CD4-positive, alpha-beta T cell treated with Interleukin-6 for 4 hours (primary cell): ENCODE measurements at regions not wholly inside any gene's neighbourhood (a gene's known extent, or its start where the extent isn't known, plus 50 kb on each side); places are given as distances from the start of the nearest gene placed in this dataset.

Experiments
- DNase-seq: peaks from one replicate; pipeline ENCODE4 v3.0.0-alpha.2; 2020; ENCODE audit warnings: mixed read lengths

- no peak for DNase-seq
Measured at GRCh38 chr6:113320653-113321052, 536.5 kb upstream of the MARCKS start.

DNA sequence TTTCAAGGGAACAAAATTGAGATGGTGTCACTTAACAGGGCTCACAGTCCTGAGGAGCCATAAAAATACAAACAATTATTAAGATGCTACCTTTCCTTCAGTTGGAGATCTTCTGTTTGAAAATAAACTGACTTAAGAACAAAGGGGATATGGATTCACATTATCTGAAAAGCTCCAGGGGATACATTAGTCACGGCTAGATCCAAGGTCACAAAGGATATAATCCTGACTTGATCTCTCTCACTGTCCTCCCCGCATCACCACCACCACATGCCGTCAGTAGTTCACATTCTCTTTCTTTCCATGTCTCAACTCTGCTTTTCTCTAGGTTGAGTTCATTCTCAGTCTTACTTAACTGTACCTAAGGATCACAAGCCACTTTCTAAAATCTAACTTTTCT lies 530.4 kb upstream of the MARCKS start:
- no peak for DNase-seq

- no peak for DNase-seq
Measured at GRCh38 chr6:113328886-113329381, 528.2 kb upstream of the MARCKS start.

DNA sequence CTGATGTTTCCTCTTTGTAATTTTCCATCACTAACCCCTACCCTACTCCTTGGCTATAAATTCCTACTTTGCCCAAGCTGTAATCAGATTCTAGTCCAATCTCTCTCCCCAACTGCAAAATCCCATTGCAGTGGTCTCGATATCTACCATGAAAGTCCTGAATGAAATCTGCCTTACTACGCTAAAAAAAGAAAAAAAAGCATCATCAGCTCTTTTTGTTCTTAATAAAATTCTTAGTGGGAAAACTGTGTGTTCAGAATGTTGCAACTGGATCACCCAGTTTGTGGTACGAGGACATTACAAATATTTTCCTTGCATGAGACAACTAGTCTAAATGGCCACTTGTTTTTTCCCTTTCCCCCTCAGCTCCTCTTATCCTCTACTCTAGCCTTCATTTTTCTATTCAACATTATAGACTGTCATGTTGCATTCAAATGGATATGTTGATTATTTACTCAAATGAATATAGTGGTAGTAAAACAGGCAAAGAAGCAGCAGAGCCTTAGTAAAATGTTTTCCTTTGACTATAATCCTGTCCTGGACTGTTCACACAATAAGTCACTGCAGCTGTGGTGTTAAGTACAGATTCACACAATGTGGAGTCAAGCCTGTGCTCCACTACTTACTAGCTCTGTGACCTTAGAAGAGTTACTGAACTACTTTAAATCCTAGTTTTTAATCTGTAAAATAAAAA lies 527.1 kb upstream of the MARCKS start:
- no peak for DNase-seq

- DNase-seq: no peak
Measured at GRCh38 chr6:113330636-113330946, 526.6 kb upstream of the MARCKS start.

- no peak for DNase-seq
Measured at GRCh38 chr6:113331021-113331420, 526.1 kb upstream of the MARCKS start.

GRCh38 chr6:113338644-113339043 lies 518.5 kb upstream of the MARCKS start:
- no peak for DNase-seq

DNA sequence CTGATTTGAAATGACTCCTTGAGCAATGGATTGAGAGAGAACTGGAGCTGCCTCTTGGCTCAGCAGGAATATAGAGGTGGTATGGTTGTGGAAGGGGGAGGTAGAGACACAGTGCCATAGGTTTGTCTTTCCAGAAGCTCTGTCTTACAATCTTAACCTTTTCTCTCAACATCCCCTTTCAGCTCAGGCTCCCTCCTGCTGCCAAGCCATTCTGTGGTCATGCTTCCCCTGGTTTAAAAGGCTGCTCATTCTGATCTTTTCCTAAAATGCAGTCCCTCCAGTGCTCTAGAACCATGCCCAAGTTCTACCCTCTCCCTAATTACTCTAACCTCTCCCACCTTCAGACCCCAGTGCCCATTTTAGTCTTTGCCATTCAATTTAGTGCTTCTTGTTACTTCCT lies 517.9 kb upstream of the MARCKS start:
- DNase-seq: no peak

DNA sequence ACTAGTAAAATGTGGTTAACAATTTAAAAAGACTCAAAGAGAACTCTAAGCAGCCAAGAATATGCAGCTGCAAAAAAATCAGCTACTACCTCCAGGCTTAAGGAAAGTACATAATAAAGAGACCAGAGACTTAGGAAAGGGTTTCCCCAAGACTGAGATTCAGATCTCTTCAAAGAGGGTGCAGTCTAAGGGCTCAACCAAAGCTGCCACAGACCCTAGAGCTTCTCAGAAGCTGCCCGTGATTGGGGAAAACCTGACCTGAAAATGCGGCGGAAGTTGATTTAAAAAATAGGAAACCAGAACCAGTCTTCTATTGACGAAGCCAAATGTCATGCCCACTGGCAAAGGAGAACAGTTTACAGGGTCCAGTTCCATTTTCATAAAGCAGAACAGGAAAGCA lies 516.8 kb upstream of the MARCKS start:
- DNase-seq: no peak

GRCh38 chr6:113343940-113344339 lies 513.2 kb upstream of the MARCKS start:
- DNase-seq: no peak

- no peak for DNase-seq
Measured at GRCh38 chr6:113344969-113345368, 512.2 kb upstream of the MARCKS start.

GRCh38 chr6:113347436-113347835 lies 509.7 kb upstream of the MARCKS start:
- no peak for DNase-seq

- DNase-seq: no peak
Measured at GRCh38 chr6:113350461-113350860, 506.7 kb upstream of the MARCKS start.

- DNase-seq: no peak
Measured at GRCh38 chr6:113351173-113351834, 505.8 kb upstream of the MARCKS start.

- no peak for DNase-seq
Measured at GRCh38 chr6:113352029-113352801, 504.9 kb upstream of the MARCKS start.

GRCh38 chr6:113352831-113353230 lies 504.3 kb upstream of the MARCKS start:
- no peak for DNase-seq

DNA sequence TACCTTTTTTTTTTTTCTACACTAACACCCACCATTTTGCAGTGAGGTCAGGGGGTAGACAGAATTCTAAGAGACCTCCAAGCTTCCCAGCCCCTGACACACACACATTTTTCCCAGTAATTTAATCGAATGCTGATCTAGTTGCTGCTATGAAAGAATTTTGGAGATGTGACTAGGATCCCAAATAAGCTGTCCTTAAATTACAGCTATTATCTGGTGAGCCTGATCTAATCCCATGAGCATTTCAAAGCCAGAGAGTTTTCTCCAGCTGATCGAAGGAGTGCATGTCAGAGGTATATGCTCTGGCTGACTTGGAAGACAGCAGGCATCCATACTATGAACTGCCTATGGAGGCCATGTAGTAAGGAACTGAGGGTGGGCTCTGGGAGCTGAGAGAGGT lies 503.8 kb upstream of the MARCKS start:
- no peak for DNase-seq

GRCh38 chr6:113354204-113354895 lies 502.8 kb upstream of the MARCKS start:
- no peak for DNase-seq

DNA sequence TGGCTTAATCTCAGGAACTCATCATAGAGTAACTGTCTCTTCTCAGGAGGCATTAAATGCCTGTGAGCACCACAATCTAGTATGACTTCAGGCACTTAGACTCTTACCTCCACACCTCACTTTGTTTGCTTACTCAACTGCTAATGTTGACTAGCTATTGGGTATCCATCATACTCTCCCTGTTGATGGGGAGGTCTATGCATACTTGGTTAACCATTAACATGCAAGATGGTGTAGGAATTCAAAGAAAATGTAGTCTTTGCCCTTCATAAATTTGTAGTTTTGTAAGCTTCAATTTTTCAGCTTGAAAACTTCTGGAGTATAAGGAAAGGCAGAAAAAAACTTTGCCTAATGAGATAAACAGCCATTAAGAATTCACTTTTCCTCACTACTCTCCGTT lies 501.0 kb upstream of the MARCKS start:
- no peak for DNase-seq

- DNase-seq: no peak
Measured at GRCh38 chr6:113357041-113357440, 500.1 kb upstream of the MARCKS start.

DNA sequence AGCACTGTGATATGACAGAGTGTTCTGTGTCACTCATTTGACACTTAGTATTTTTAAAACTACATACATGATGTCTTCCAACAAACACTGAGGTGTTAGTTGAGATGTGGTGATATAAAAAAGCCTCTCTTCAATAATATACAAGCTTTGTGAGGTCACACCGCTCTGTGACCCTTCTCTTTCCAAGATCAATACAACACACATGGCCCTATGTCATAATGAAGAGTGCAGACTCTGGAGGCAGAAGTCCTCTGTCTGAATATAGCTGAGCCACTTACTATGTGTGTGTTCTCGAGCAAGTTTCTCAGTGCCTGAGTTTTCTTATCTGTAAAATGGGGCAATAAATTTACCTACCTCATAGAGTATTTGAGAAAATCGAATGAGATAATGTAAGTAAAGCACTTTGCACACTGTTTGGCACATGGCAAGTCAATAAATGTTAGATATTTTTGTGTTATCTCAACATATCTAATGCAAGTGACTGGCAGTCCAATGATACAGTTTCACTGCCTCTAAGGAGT lies 499.0 kb upstream of the MARCKS start:
- no peak for DNase-seq

DNA sequence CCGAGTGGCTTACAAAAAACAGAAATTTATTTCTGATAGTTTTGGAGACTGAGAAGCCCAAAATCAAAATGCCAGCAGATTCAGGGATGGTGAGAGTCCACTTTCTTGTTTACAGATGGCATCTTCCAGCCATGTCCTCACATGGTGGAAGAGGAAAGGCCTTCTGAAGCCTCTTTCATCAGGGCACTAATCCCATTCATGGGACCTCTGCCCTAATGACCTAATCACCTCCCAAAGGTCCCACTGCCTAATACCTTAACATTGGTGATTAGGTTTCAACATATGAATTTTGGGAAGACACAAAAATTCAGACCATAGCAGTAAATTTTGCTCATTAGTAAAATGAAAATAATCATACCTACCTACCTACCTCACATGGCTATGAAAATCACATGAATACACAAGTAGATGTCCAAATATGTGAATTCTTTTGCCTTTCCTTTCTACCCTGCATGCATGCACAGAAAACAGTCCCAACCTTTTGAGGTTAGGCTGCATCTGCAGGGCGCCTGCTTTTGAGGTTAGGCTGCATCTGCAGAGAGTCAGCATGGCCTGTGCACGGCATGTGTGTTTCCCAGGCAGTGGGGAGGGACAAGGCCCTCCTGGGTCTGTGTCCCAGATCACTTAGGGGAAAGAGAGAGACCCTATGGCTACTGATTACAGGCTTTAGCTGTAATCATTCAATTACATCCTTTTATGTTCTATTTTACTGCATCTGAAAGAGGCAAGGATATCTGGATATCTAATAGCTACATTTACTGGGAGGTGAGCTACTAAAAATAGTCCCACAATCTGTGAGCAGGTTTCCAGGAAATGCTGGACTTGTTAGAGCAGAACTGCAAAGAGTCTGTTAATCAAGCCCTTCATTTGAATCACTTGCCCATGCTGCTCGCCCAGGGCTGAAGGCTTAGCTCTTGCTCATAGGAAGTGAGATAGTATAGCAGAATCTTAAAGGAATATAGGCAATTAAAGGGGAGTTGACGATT lies 497.7 kb upstream of the MARCKS start:
- DNase-seq: no peak
